ENCODE measurements at regions not wholly inside any gene's neighbourhood (a gene's known extent, or its start where the extent isn't known, plus 50 kb on each side); places are given as distances from the start of the nearest gene placed in this dataset.

DNA sequence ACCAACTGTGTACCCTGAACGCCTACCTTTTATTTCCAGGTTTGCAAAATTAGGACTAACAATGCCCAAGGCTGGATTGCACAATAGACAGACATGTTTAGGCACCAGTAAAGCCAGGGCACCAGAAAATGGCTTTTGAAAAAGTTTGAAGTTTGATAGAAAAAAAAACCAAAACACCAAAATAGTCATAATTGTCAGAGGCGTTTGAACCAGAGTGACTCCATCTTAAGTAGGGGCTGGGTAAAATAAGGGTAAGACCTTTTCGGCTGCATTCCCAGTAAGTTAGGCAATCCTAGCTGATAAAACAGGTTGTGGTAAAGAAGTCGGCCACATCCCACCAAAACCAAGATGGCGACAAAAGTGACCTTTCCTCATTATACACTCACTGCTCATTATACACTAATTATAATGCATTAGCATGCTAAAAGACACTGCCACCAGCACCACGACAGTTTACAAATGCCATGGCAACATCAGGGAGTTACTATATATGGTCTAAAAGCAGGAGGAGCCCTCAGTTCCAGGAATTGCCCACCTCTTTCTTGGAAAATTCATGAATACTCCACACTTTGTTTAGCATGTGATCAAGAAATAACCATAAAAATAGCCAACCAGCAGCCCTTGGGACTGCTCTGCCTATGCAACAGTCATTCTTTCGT lies 71.2 kb upstream of the EPCAM start:
- TF ChIP-seq CTCF (IDR thresholded peaks at IDR 0.05) (no peak), POLR2A (IDR thresholded peaks at IDR 0.05) (no peak)

All from right lobe of liver (tissue), 4 donors.